Activated T-helper 2 cell treated with anti-CD3 and anti-CD28 coated beads, Interferon-gamma antibody, Interleukin-2, Interleukin-4, amounts not matched to agents 10 μg/mL and 5 μg/mL and 100 μg/mL, durations not matched to agents 14 hours and 24 hours and 36 hours (primary cell): ENCODE measurements at regions not wholly inside any gene's neighbourhood (a gene's known extent, or its start where the extent isn't known, plus 50 kb on each side); places are given as distances from the start of the nearest gene placed in this dataset.
"Not testable (repeated sequence)": the region's sequence is repeated elsewhere in the genome, so short reads cannot be mapped to it uniquely, and the experiment has no call there.

ENCODE experiments used
- DNase-seq: peaks from one replicate; pipeline ENCODE4 v3.0.0; 2021; ENCODE audit warnings: low spot score
- H3K27ac Mint-ChIP-seq: one replicate; pipeline ENCODE4 v1.8.0; 2021; ENCODE audit warnings: mixed read lengths
- H3K27me3 Mint-ChIP-seq: one replicate; pipeline ENCODE4 v1.8.0; 2021; ENCODE audit warnings: low read depth, mixed read lengths
- H3K36me3 Mint-ChIP-seq: one replicate; pipeline ENCODE4 v1.8.0; 2021; ENCODE audit warnings: low read depth, mixed read lengths
- H3K4me1 Mint-ChIP-seq: one replicate; pipeline ENCODE4 v1.8.0; 2021; ENCODE audit warnings: low read depth, mixed read lengths
- H3K4me3 Mint-ChIP-seq: one replicate; pipeline ENCODE4 v1.8.0; 2021; ENCODE audit warnings: low read depth, mild to moderate bottlenecking, moderate library complexity, mixed read lengths
- H3K9me3 Mint-ChIP-seq: one replicate; pipeline ENCODE4 v1.8.0; 2021; ENCODE audit warnings: mixed read lengths
- intact Hi-C: fragments of 100-400 bp; cut with micrococcal nuclease; formaldehyde crosslinking; loops from one replicate; pipeline ENCODE4 v1.15.1; 2023

GRCh38 chr5:103881560-103881959 lies 319.0 kb upstream of the NUDT12 start:
- no peaks in the 10 kb centered on the region for H3K36me3 Mint-ChIP-seq
- intact Hi-C loops: no loop called here
- H3K9me3 Mint-ChIP-seq: peaks cover 1% of the 10 kb centered on the region
- no peak overlapping the region for H3K27ac Mint-ChIP-seq
- DNase-seq: no peak
- H3K4me1 Mint-ChIP-seq: no peaks in the 10 kb centered on the region
- no peak overlapping the region for H3K4me3 Mint-ChIP-seq
- H3K27me3 Mint-ChIP-seq: no peaks in the 10 kb centered on the region

DNA sequence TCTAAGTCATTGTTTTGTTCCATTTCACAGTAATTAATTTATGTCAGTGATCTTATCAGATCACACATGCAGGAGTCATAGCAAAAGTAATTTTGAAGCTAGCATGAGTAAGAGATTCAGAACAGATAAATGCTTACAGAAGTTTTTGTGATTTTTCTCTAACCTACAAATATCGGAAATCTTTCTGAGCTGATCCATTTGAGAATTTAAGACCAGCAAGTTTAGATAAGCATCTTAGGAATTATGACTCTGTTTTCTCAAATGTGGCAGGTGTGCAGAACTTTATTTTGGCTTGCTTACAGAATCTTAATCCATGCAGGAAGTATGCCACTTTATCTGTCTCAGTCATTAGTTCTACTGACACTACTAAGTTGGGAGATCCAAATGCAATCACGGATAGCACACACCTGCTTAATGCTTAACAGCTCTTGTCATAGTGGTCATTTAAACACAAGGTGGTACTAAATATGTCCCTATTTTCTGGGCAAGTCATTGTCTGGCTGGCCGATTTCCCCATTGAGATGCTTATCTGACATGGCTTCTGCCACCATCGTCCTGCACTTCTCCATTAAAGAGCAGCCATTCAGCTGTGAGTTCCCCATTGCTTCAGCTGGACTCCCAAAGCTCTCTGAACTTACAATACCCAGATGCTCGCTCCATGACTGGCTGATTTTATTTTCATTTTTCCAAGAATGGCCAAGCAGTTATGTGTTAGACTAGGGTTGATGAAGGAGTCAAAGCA lies 305.4 kb upstream of the NUDT12 start:
- no peaks in the 10 kb centered on the region for H3K9me3 Mint-ChIP-seq
- H3K27ac Mint-ChIP-seq: no peak overlapping the region
- no peaks in the 10 kb centered on the region for H3K36me3 Mint-ChIP-seq
- no peaks in the 10 kb centered on the region for H3K27me3 Mint-ChIP-seq
- intact Hi-C loops: no loop called here
- no peaks in the 10 kb centered on the region for H3K4me1 Mint-ChIP-seq
- H3K4me3 Mint-ChIP-seq: no peak overlapping the region
- DNase-seq: no peak

DNA sequence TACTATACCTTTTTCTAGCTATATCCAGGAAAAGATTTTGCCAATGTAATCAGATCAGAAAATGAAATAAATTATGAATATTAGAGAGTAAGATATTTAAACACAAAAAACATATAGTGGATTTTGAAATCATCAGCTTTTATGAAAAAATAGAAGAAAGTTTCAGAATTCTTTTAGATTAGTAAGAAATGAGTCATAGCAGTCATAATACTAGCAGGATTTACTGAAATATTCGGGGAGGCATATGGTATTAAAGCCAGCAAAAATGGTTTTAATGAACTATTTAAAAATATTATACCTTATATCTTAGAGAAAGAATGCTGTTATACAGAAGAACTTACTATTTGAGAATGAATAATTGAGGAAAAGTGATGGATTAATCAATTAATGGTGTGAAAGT lies 303.6 kb upstream of the NUDT12 start:
- intact Hi-C loops: no loop called here
- H3K27me3 Mint-ChIP-seq: no peaks in the 10 kb centered on the region
- H3K4me1 Mint-ChIP-seq: no peaks in the 10 kb centered on the region
- no peak for DNase-seq
- no peak overlapping the region for H3K27ac Mint-ChIP-seq
- H3K9me3 Mint-ChIP-seq: no peaks in the 10 kb centered on the region
- H3K36me3 Mint-ChIP-seq: no peaks in the 10 kb centered on the region
- no peak overlapping the region for H3K4me3 Mint-ChIP-seq

GRCh38 chr5:103862398-103862797 lies 299.8 kb upstream of the NUDT12 start:
- Mint-ChIP-seq H3K27me3 (no peaks in the 10 kb centered on the region), H3K4me3 (no peak overlapping the region), H3K4me1 (no peaks in the 10 kb centered on the region), H3K36me3 (no peaks in the 10 kb centered on the region), H3K9me3 (peaks cover 11% of the 10 kb centered on the region), H3K27ac (no peak overlapping the region)
- intact Hi-C loops: no loop called here
- DNase-seq: no peak

- Mint-ChIP-seq H3K4me3 (no peak overlapping the region), H3K9me3 (peaks cover 20% of the 10 kb centered on the region), H3K27ac (no peak overlapping the region), H3K36me3 (no peaks in the 10 kb centered on the region), H3K4me1 (no peaks in the 10 kb centered on the region), H3K27me3 (no peaks in the 10 kb centered on the region)
- intact Hi-C loops: no loop called here
- DNase-seq: no peak
These were observed 297.7 kb upstream of the NUDT12 start for GRCh38 chr5:103860327-103860726.

- H3K27ac Mint-ChIP-seq, DNase-seq, H3K27me3 Mint-ChIP-seq, H3K36me3 Mint-ChIP-seq, H3K4me3 Mint-ChIP-seq, H3K4me1 Mint-ChIP-seq, intact Hi-C loops: not testable (repeated sequence)
- peaks cover 20% of the 10 kb centered on the region for H3K9me3 Mint-ChIP-seq
These were observed 295.8 kb upstream of the NUDT12 start for GRCh38 chr5:103858367-103858766.

GRCh38 chr5:103851091-103851490 lies 288.5 kb upstream of the NUDT12 start:
- intact Hi-C loops: no loop called here

GRCh38 chr5:103849934-103850333 lies 287.3 kb upstream of the NUDT12 start:
- intact Hi-C loops: no loop called here
- H3K36me3 Mint-ChIP-seq: no peaks in the 10 kb centered on the region

More at GRCh38 chr5:103851091-103851490, 288.5 kb upstream of the NUDT12 start:
- DNase-seq: no peak
- no peaks in the 10 kb centered on the region for H3K36me3 Mint-ChIP-seq
- H3K4me1 Mint-ChIP-seq: no peaks in the 10 kb centered on the region
- H3K27me3 Mint-ChIP-seq: no peaks in the 10 kb centered on the region
- peaks cover under 1% of the 10 kb centered on the region for H3K9me3 Mint-ChIP-seq
- H3K4me3 Mint-ChIP-seq: no peak overlapping the region
- no peak overlapping the region for H3K27ac Mint-ChIP-seq

GRCh38 chr5:103847060-103847459 lies 284.5 kb upstream of the NUDT12 start:
- H3K27me3 Mint-ChIP-seq: no peaks in the 10 kb centered on the region
- no peaks in the 10 kb centered on the region for H3K36me3 Mint-ChIP-seq
- no peaks in the 10 kb centered on the region for H3K9me3 Mint-ChIP-seq
- no peak overlapping the region for H3K27ac Mint-ChIP-seq
- H3K4me3 Mint-ChIP-seq: no peak overlapping the region
- no peaks in the 10 kb centered on the region for H3K4me1 Mint-ChIP-seq
- no peak for DNase-seq
- intact Hi-C loops: no loop called here

More at GRCh38 chr5:103849934-103850333, 287.3 kb upstream of the NUDT12 start:
- no peaks in the 10 kb centered on the region for H3K9me3 Mint-ChIP-seq
- H3K4me1 Mint-ChIP-seq: no peaks in the 10 kb centered on the region
- no peak overlapping the region for H3K27ac Mint-ChIP-seq
- no peaks in the 10 kb centered on the region for H3K27me3 Mint-ChIP-seq
- no peak overlapping the region for H3K4me3 Mint-ChIP-seq
- no peak for DNase-seq

DNA sequence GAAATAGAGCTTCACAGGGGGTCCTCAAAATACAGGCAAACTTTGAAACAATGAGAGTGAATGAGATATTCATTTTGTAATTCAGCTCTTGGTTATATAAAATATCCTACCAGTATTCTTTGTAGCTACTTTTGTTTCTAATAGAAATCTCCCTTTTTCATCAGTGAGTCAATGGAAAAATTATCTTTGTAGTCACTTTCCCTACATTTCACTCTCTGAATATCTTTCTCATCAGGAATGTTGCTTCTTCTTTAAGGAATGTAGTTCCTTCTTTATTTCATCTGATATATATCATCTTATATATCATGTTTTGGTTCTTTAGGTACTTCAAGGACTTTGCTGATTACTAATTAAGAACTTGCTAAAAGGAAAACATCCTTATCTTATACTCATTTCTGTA lies 280.3 kb upstream of the NUDT12 start:
- Mint-ChIP-seq H3K36me3 (no peaks in the 10 kb centered on the region), H3K27me3 (no peaks in the 10 kb centered on the region), H3K9me3 (no peaks in the 10 kb centered on the region), H3K27ac (no peak overlapping the region), H3K4me1 (no peaks in the 10 kb centered on the region), H3K4me3 (no peak overlapping the region)
- DNase-seq: no peak
- intact Hi-C loops: no loop called here

DNA sequence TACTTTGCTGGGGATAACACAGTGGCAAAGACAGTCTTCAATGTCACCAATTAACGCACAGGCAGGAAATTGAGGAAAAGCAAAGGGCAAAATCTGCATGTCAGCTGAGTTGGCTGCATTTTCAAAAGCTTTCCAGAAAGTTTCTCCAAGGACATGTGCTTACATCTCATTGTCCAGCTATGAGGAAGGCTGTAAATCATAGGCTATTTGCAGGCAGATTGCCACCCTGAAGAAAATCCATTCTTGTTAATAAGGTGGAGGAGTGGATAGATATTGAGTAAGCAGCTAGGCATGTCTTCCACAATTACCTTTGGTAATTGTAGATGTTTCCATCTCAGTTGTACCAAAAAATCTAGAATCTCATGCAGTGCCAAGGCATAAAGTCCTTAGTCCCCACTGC lies 278.0 kb upstream of the NUDT12 start:
- Mint-ChIP-seq H3K4me3 (no peak overlapping the region), H3K27me3 (no peaks in the 10 kb centered on the region), H3K27ac (no peak overlapping the region), H3K4me1 (no peaks in the 10 kb centered on the region), H3K9me3 (no peaks in the 10 kb centered on the region), H3K36me3 (no peaks in the 10 kb centered on the region)
- intact Hi-C loops: no loop called here
- DNase-seq: no peak

GRCh38 chr5:103834216-103834615 lies 271.6 kb upstream of the NUDT12 start:
- no peaks in the 10 kb centered on the region for H3K9me3 Mint-ChIP-seq
- H3K27me3 Mint-ChIP-seq: no peaks in the 10 kb centered on the region
- no peaks in the 10 kb centered on the region for H3K4me1 Mint-ChIP-seq
- intact Hi-C loops: no loop called here
- no peaks in the 10 kb centered on the region for H3K36me3 Mint-ChIP-seq
- no peak overlapping the region for H3K4me3 Mint-ChIP-seq
- no peak overlapping the region for H3K27ac Mint-ChIP-seq
- DNase-seq: no peak

DNA sequence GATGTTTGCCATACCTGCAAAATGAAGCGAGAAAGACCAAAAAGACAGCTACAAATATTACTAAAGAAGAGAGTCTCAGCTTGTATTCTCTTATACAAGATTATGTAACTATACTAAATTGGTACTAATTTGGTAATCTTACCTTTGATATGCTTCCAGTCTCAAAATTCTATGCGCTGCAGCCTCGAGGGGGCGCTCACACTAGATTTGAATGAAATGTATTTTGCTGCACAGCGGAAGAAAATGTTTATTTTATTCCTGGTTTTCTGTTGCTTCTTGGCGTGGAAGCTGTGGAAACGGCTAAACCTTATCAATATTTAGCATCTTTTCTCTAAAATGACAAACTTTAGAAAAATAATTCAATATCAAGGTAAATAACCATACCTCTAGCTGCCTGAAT lies 267.0 kb upstream of the NUDT12 start:
- no peaks in the 10 kb centered on the region for H3K27me3 Mint-ChIP-seq

DNA sequence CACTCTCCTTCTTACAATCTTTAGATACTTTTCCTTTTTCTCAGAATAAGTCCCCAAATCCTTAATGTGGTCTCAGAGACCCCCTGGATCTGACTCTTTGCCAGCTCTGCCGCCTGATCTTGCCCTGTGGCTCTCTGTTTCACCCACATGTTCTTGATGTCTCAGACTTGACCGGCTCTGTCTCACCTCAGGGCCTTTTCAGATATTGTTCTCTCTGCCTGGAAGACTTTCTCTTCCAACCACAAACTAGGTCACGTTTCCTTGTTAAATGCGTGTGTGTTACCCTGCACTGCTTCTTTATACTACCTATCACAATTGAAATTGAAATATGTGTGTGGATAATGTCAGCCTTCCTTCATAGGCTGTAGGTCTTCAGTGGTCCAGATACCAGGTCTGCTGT lies 265.4 kb upstream of the NUDT12 start:
- Mint-ChIP-seq H3K4me1 (no peaks in the 10 kb centered on the region), H3K4me3 (no peak overlapping the region), H3K27me3 (no peaks in the 10 kb centered on the region), H3K27ac (no peak overlapping the region), H3K36me3 (no peaks in the 10 kb centered on the region), H3K9me3 (no peaks in the 10 kb centered on the region)
- intact Hi-C loops: no loop called here
- no peak for DNase-seq

More for the DNA sequence above, 267.0 kb upstream of the NUDT12 start:
- H3K36me3 Mint-ChIP-seq: no peaks in the 10 kb centered on the region
- DNase-seq: no peak
- no peaks in the 10 kb centered on the region for H3K4me1 Mint-ChIP-seq
- H3K4me3 Mint-ChIP-seq: no peak overlapping the region
- no peak overlapping the region for H3K27ac Mint-ChIP-seq
- H3K9me3 Mint-ChIP-seq: no peaks in the 10 kb centered on the region
- intact Hi-C loops: no loop called here
